IPS-20b (cell line): ENCODE measurements at regions not wholly inside any gene's neighbourhood (a gene's known extent, or its start where the extent isn't known, plus 50 kb on each side); places are given as distances from the start of the nearest gene placed in this dataset.
"Not testable (repeated sequence)": the region's sequence is repeated elsewhere in the genome, so short reads cannot be mapped to it uniquely, and the experiment has no call there.

Experiments
- H3K27ac ChIP-seq: one replicate; pipeline ENCODE4 v1.5.1; 2013; ENCODE audit warnings: low read length
- H3K27me3 ChIP-seq: 2 replicates; pipeline ENCODE4 v1.6.1; 2013; ENCODE audit warnings: mild to moderate bottlenecking, low read length, inconsistent platforms; ENCODE audit not compliant: insufficient read depth
- H3K36me3 ChIP-seq: 2 replicates; pipeline ENCODE4 v1.6.1; 2013; ENCODE audit warnings: low read depth, mild to moderate bottlenecking, inconsistent platforms, low read length, moderate library complexity; ENCODE audit not compliant: insufficient read depth
- H3K4me1 ChIP-seq: 2 replicates; pipeline ENCODE4 v1.6.1; 2013; ENCODE audit warnings: mild to moderate bottlenecking, control low read depth, inconsistent platforms, low read length, moderate library complexity; ENCODE audit not compliant: insufficient read depth
- H3K4me3 ChIP-seq: 2 replicates; pipeline ENCODE4 v1.5.1; 2013; ENCODE audit warnings: mild to moderate bottlenecking, low read length, inconsistent platforms
- H3K9ac ChIP-seq: 2 replicates; pipeline ENCODE4 v1.6.1; 2013; ENCODE audit warnings: low read depth, mild to moderate bottlenecking, inconsistent platforms, low read length, moderate library complexity
- H3K9me3 ChIP-seq: 2 replicates; pipeline ENCODE4 v1.6.1; 2013; ENCODE audit warnings: mild to moderate bottlenecking, low read depth, low read length, inconsistent platforms; ENCODE audit not compliant: insufficient read depth

- H3K36me3 ChIP-seq, H3K27ac ChIP-seq, H3K9ac ChIP-seq, H3K4me3 ChIP-seq, H3K9me3 ChIP-seq, H3K27me3 ChIP-seq, H3K4me1 ChIP-seq: not testable (repeated sequence)
Observed at GRCh38 chr2:187610450-187610849, 56.2 kb upstream of the TFPI start.

DNA sequence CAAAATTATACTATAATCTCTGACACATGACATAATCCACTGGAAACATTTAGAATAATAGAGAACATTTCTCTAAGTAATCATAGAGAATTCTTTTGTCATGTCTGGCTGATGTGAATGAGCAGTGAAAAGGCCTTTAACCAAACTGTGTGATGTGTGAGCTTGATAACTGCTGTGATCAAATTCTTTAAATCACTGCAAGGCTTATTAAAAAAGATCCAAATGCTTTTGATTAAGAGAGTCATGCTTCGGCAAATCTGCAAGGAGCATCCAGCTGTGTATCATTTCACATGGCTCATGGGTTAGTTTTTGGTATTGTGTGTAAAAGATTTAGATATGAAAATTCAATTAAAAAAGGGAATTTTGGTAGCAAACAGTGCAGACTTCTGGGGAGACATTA, 58.6 kb upstream of the TFPI start:
- Histone ChIP-seq H3K9me3 (no peaks in the 10 kb centered on the region), H3K4me3 (no peak overlapping the region), H3K27me3 (no peaks in the 10 kb centered on the region), H3K9ac (no peak overlapping the region), H3K36me3 (no peaks in the 10 kb centered on the region), H3K27ac (no peak overlapping the region), H3K4me1 (peaks cover 17% of the 10 kb centered on the region)

GRCh38 chr2:187614756-187615155, 60.5 kb upstream of the TFPI start:
- no peaks in the 10 kb centered on the region for H3K27me3 ChIP-seq
- no peaks in the 10 kb centered on the region for H3K36me3 ChIP-seq
- H3K9me3 ChIP-seq: no peaks in the 10 kb centered on the region
- H3K4me3 ChIP-seq: no peak overlapping the region
- peaks cover 32% of the 10 kb centered on the region for H3K4me1 ChIP-seq
- H3K27ac ChIP-seq: no peak overlapping the region
- H3K9ac ChIP-seq: no peak overlapping the region

- no peak overlapping the region for H3K27ac ChIP-seq
- no peaks in the 10 kb centered on the region for H3K9me3 ChIP-seq
- H3K36me3 ChIP-seq: no peaks in the 10 kb centered on the region
- H3K4me3 ChIP-seq: no peak overlapping the region
- peaks cover 32% of the 10 kb centered on the region for H3K4me1 ChIP-seq
- no peak overlapping the region for H3K9ac ChIP-seq
- no peaks in the 10 kb centered on the region for H3K27me3 ChIP-seq
Observed at GRCh38 chr2:187615364-187615763, 61.1 kb upstream of the TFPI start.

DNA sequence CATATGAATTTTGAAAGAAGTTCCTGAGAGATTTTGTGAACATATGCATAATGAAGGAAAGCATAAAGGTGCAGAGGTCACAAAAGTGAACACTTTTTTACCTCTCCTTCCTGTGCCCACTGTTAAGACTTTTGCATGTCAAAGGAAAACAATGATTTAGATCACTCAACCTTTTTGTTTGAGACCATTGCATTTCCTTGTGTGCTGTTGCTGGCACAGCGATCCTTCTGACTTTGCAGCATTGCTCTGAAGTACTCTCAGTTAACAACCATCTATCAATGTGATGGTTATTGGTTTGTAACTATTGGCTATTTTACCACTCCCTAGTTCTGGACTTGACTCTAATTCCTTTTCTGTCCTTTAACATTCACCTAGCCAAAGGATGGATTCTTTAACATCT, 61.7 kb upstream of the TFPI start:
- Histone ChIP-seq H3K27me3 (no peaks in the 10 kb centered on the region), H3K9ac (no peak overlapping the region), H3K4me3 (no peak overlapping the region), H3K27ac (no peak overlapping the region), H3K9me3 (no peaks in the 10 kb centered on the region), H3K4me1 (peaks cover 32% of the 10 kb centered on the region), H3K36me3 (no peaks in the 10 kb centered on the region)

- H3K4me1 ChIP-seq: peaks cover 35% of the 10 kb centered on the region
Observed at GRCh38 chr2:187617120-187617519, 62.9 kb upstream of the TFPI start.

DNA sequence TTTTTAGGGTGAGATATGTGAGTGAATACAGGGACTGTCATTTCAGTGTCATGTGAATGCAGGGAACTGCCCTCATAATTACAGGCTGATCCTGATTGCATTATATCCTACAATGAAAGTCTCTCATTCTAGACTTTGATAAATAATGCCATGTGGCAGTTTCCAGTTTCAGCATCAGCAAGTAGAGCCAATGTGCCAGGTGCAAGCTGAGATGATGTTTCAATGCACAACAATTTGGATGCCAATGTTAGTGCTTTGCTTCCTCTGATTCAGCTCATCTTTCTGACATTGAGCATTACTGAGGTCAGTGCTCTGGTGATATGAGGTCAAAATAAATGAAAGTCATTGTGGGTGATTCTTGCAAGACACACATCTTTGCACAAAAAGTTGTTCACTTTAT, 63.7 kb upstream of the TFPI start:
- H3K9ac ChIP-seq: no peak overlapping the region
- H3K27me3 ChIP-seq: no peaks in the 10 kb centered on the region
- H3K4me3 ChIP-seq: no peak overlapping the region
- H3K9me3 ChIP-seq: no peaks in the 10 kb centered on the region
- H3K36me3 ChIP-seq: no peaks in the 10 kb centered on the region
- H3K27ac ChIP-seq: no peak overlapping the region
- H3K4me1 ChIP-seq: peaks cover 36% of the 10 kb centered on the region

More at GRCh38 chr2:187617120-187617519, 62.9 kb upstream of the TFPI start:
- H3K9me3 ChIP-seq: no peaks in the 10 kb centered on the region
- H3K27ac ChIP-seq: no peak overlapping the region
- H3K36me3 ChIP-seq: no peaks in the 10 kb centered on the region
- no peak overlapping the region for H3K9ac ChIP-seq
- no peaks in the 10 kb centered on the region for H3K27me3 ChIP-seq
- no peak overlapping the region for H3K4me3 ChIP-seq

DNA sequence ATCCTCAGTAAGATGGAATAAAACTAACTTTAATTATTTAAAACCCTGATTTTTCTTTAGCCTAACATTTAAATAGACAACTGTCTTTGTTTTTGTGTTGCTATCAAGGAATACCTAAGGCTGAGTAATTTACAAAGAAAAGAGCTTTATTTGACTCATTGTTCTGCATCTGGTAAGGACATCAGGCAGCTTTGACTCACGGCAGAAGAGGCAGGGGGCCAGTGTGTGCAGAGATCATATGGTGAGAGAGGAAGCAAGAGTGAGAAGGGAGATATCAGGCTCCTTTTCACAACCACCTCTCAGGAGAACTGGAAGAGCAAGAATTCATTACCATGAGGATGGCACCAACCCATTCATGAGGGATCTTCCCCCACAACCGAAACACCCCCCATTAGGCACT, 64.6 kb upstream of the TFPI start:
- no peaks in the 10 kb centered on the region for H3K36me3 ChIP-seq
- H3K27ac ChIP-seq: no peak overlapping the region
- H3K4me1 ChIP-seq: peaks cover 36% of the 10 kb centered on the region
- H3K4me3 ChIP-seq: no peak overlapping the region
- no peaks in the 10 kb centered on the region for H3K9me3 ChIP-seq
- no peaks in the 10 kb centered on the region for H3K27me3 ChIP-seq
- no peak overlapping the region for H3K9ac ChIP-seq

GRCh38 chr2:187627153-187627552, 72.9 kb upstream of the TFPI start:
- Histone ChIP-seq H3K4me1 (peaks cover 9% of the 10 kb centered on the region), H3K9me3 (peaks cover 9% of the 10 kb centered on the region; the same call in 1 of the 2 replicates), H3K4me3 (no peak overlapping the region), H3K27me3 (no peaks in the 10 kb centered on the region), H3K36me3 (no peaks in the 10 kb centered on the region), H3K9ac (no peak overlapping the region), H3K27ac (no peak overlapping the region)

GRCh38 chr2:187636731-187637391, 82.6 kb upstream of the TFPI start:
- H3K9me3 ChIP-seq: peaks cover 16% of the 10 kb centered on the region
- H3K36me3 ChIP-seq, H3K4me3 ChIP-seq, H3K9ac ChIP-seq, H3K27me3 ChIP-seq, H3K27ac ChIP-seq, H3K4me1 ChIP-seq: not testable (repeated sequence)

DNA sequence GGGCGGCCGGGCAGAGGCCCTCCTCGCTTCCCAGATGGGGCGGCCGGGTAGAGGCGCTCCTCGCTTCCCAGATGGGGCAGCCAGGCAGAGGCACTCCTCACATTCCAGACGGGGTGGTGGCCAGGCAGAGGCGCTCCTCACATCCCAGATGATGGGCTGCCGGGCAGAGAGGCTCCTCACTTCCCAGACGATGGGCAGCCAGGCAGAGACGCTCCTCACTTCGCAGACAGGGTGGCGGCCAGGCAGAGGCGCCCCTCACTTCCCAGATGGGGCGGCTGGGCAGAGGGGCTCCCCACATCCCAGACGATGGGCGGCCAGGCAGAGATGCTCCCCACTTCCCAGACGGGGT, 83.1 kb upstream of the TFPI start:
- not testable (repeated sequence) for H3K27ac ChIP-seq, H3K27me3 ChIP-seq, H3K9ac ChIP-seq, H3K4me3 ChIP-seq, H3K36me3 ChIP-seq, H3K4me1 ChIP-seq
- H3K9me3 ChIP-seq: peaks cover 16% of the 10 kb centered on the region

DNA sequence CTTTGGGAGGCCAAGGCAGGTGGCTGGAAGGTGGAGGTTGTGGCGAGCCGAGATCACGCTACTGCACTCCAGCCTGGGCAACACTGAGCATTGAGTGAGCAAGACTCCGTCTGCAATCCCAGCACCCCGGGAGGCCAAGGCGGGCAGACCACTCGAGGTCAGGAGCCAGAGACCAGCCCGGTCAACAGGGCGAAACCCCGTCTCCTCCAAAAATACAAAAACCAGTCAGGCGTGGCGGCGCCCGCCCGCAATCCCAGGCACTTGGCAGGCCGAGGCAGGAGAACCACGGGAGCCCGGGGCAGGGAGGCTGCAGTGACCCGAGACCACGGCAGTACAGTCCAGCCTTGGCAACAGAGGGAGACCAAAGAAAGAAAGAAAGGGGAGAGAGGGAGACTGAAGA, 83.5 kb upstream of the TFPI start:
- not testable (repeated sequence) for H3K9ac ChIP-seq, H3K27ac ChIP-seq, H3K27me3 ChIP-seq, H3K4me3 ChIP-seq, H3K4me1 ChIP-seq, H3K36me3 ChIP-seq
- H3K9me3 ChIP-seq: peaks cover 16% of the 10 kb centered on the region

GRCh38 chr2:187638840-187639239, 84.6 kb upstream of the TFPI start:
- Histone ChIP-seq H3K27me3 (no peaks in the 10 kb centered on the region), H3K36me3 (no peaks in the 10 kb centered on the region), H3K4me1 (no peaks in the 10 kb centered on the region), H3K4me3 (no peak overlapping the region), H3K9ac (no peak overlapping the region), H3K27ac (no peak overlapping the region), H3K9me3 (peaks cover 16% of the 10 kb centered on the region)
